Suprapubic skin (tissue), 4 donors: ENCODE measurements at regions not wholly inside any gene's neighbourhood (a gene's known extent, or its start where the extent isn't known, plus 50 kb on each side); places are given as distances from the start of the nearest gene placed in this dataset.

Experiments
- CTCF ChIP-seq, 2 donors: fragments of 200-600 bp in 1 of 2; fragments of 450-650 bp in 1 of 2; sonication (generic) in 1 of 2; IDR thresholded peaks; one replicate each; pipeline ENCODE4 v1.5.1; 2016 to 2019; ENCODE audit warnings: antibody characterized with exemption in 2 of 2, mild to moderate bottlenecking in 1 of 2, moderate library complexity in 1 of 2
- EP300 ChIP-seq: sonication (generic); formaldehyde crosslinking; IDR thresholded peaks from one replicate; pipeline ENCODE4 v1.6.1; 2017; ENCODE audit warnings: antibody characterized with exemption
- POLR2AphosphoS5 ChIP-seq, 3 donors: sonication (generic); formaldehyde crosslinking; IDR thresholded peaks; one replicate each; pipeline ENCODE4 v1.6.1; 2017; ENCODE audit warnings: antibody characterized with exemption in 3 of 3

GRCh38 chr1:224498574-224499170 is 64.1 kb upstream of the WDR26 start:
- TF ChIP-seq CTCF (IDR thresholded peaks at IDR 0.05) = no peak
- no peak for TF ChIP-seq EP300
- no peak for TF ChIP-seq POLR2AphosphoS5 (IDR thresholded peaks at IDR 0.05)
